ENCODE measurements at regions not wholly inside any gene's neighbourhood (a gene's known extent, or its start where the extent isn't known, plus 50 kb on each side); places are given as distances from the start of the nearest gene placed in this dataset.

GRCh38 chr10:28137907-28138880 lies 139.3 kb upstream of the ODAD2 start:
- intact Hi-C loops (cut with DNase I): no loop called here
- no peak overlapping the region for H3K27ac ChIP-seq
- TF ChIP-seq, protein P1, sequence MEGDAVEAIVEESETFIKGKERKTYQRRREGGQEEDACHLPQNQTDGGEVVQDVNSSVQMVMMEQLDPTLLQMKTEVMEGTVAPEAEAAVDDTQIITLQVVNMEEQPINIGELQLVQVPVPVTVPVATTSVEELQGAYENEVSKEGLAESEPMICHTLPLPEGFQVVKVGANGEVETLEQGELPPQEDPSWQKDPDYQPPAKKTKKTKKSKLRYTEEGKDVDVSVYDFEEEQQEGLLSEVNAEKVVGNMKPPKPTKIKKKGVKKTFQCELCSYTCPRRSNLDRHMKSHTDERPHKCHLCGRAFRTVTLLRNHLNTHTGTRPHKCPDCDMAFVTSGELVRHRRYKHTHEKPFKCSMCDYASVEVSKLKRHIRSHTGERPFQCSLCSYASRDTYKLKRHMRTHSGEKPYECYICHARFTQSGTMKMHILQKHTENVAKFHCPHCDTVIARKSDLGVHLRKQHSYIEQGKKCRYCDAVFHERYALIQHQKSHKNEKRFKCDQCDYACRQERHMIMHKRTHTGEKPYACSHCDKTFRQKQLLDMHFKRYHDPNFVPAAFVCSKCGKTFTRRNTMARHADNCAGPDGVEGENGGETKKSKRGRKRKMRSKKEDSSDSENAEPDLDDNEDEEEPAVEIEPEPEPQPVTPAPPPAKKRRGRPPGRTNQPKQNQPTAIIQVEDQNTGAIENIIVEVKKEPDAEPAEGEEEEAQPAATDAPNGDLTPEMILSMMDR (IDR thresholded peaks at IDR 0.05): no peak
- no peak overlapping the region for H3K9ac ChIP-seq (ENCODE audit: low read depth in 2 of 2, low read length in 2 of 2)
- no peak overlapping the region for H3K4me3 ChIP-seq
- no peaks in the 10 kb centered on the region for H3K27me3 ChIP-seq
- H3K4me1 ChIP-seq: no peaks in the 10 kb centered on the region
- DNase-seq: no peak
- no peaks in the 10 kb centered on the region for H3K9me3 ChIP-seq
- H3K36me3 ChIP-seq: no peaks in the 10 kb centered on the region

- H3K9me3 ChIP-seq: no peaks in the 10 kb centered on the region
- no peak overlapping the region for H3K4me3 ChIP-seq
- TF ChIP-seq, protein P1 (IDR thresholded peaks at IDR 0.05): no peak
- H3K27me3 ChIP-seq: no peaks in the 10 kb centered on the region
- H3K4me1 ChIP-seq: no peaks in the 10 kb centered on the region
- H3K9ac ChIP-seq (ENCODE audit: low read depth in 2 of 2, low read length in 2 of 2): no peak overlapping the region
- H3K27ac ChIP-seq: no peak overlapping the region
- no peaks in the 10 kb centered on the region for H3K36me3 ChIP-seq
- intact Hi-C loops (cut with DNase I): no loop called here
- DNase-seq: no peak
These were observed 136.4 kb upstream of the ODAD2 start for GRCh38 chr10:28135258-28135657.

- no peak for DNase-seq
- no peaks in the 10 kb centered on the region for H3K9me3 ChIP-seq
- H3K36me3 ChIP-seq: no peaks in the 10 kb centered on the region
- no peaks in the 10 kb centered on the region for H3K4me1 ChIP-seq
- no peak overlapping the region for H3K4me3 ChIP-seq
- intact Hi-C loops (cut with DNase I): no loop called here
- no peak overlapping the region for H3K9ac ChIP-seq (ENCODE audit: low read depth in 2 of 2, low read length in 2 of 2)
- no peaks in the 10 kb centered on the region for H3K27me3 ChIP-seq
- TF ChIP-seq, protein P1 (IDR thresholded peaks at IDR 0.05): no peak
- H3K27ac ChIP-seq: no peak overlapping the region
These were observed 131.4 kb upstream of the ODAD2 start for GRCh38 chr10:28130267-28130666.

DNA sequence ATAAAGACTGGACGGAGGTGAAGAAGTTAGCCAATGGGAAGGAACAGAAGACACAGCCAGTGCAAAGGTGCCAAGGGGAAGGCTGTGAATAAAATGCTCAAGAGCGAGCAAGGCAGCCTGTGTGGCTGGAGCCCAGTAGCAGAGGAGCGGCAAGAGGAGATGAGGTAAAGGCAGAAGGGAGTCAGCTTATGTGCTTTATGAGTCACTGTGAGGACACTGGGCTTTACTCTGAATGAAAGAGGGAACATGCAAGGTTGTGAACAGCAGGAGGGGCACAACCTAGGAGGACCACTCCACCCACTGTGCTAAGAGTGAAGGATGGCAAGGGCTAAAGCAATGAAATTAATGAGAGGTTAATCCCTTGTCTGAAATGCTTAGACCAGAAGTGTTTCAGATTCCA lies 129.0 kb upstream of the ODAD2 start:
- H3K27me3 ChIP-seq: no peaks in the 10 kb centered on the region
- no peak overlapping the region for H3K27ac ChIP-seq
- TF ChIP-seq, protein P1 (IDR thresholded peaks at IDR 0.05): no peak
- no peaks in the 10 kb centered on the region for H3K4me1 ChIP-seq
- no peaks in the 10 kb centered on the region for H3K9me3 ChIP-seq
- DNase-seq: no peak
- intact Hi-C loops (cut with DNase I): no loop called here
- H3K4me3 ChIP-seq: no peak overlapping the region
- H3K36me3 ChIP-seq: no peaks in the 10 kb centered on the region
- no peak overlapping the region for H3K9ac ChIP-seq (ENCODE audit: low read depth in 2 of 2, low read length in 2 of 2)

GRCh38 chr10:28125701-28126100 lies 126.8 kb upstream of the ODAD2 start:
- H3K4me3 ChIP-seq: no peak overlapping the region
- H3K27ac ChIP-seq: no peak overlapping the region
- no peaks in the 10 kb centered on the region for H3K9me3 ChIP-seq
- H3K4me1 ChIP-seq: no peaks in the 10 kb centered on the region
- TF ChIP-seq, protein P1 (IDR thresholded peaks at IDR 0.05): no peak
- intact Hi-C loops (cut with DNase I): no loop called here
- no peak for DNase-seq
- H3K27me3 ChIP-seq: no peaks in the 10 kb centered on the region
- no peaks in the 10 kb centered on the region for H3K36me3 ChIP-seq
- no peak overlapping the region for H3K9ac ChIP-seq (ENCODE audit: low read depth in 2 of 2, low read length in 2 of 2)

Measured in colonic mucosa (tissue), 4 donors.